Ecto neural progenitor cell (in vitro differentiated cells): ENCODE measurements at regions not wholly inside any gene's neighbourhood (a gene's known extent, or its start where the extent isn't known, plus 50 kb on each side); places are given as distances from the start of the nearest gene placed in this dataset.

Source experiments
- DNase-seq: peaks from one replicate; pipeline ENCODE4 v3.0.0-alpha.2; 2018; ENCODE audit warnings: low spot score

- no peak for DNase-seq
Observed at GRCh38 chrX:69277369-69277990, 112.2 kb upstream of the PJA1 start.

GRCh38 chrX:69268611-69269010 is 103.4 kb upstream of the PJA1 start:
- no peak for DNase-seq

GRCh38 chrX:69264158-69264581 is 98.9 kb upstream of the PJA1 start:
- no peak for DNase-seq

- no peak for DNase-seq
Observed at GRCh38 chrX:69263251-69263820, 98.1 kb upstream of the PJA1 start.

GRCh38 chrX:69262036-69262936 is 97.0 kb upstream of the PJA1 start:
- DNase-seq, result no peak

- no peak for DNase-seq
Observed at GRCh38 chrX:69260169-69260568, 94.9 kb upstream of the PJA1 start.

GRCh38 chrX:69258893-69259292 is 93.6 kb upstream of the PJA1 start:
- no peak for DNase-seq

- DNase-seq, result no peak
Observed at GRCh38 chrX:69257499-69258127, 92.4 kb upstream of the PJA1 start.

- DNase-seq, result no peak
Observed at GRCh38 chrX:69256291-69256565, 91.0 kb upstream of the PJA1 start.

- no peak for DNase-seq
Observed at GRCh38 chrX:69255441-69256290, 90.4 kb upstream of the PJA1 start.

- DNase-seq, result no peak
Observed at GRCh38 chrX:69253821-69254220, 88.6 kb upstream of the PJA1 start.

- no peak for DNase-seq
Observed at GRCh38 chrX:69243276-69243675, 78.0 kb upstream of the PJA1 start.

GRCh38 chrX:69238887-69239231 is 73.6 kb upstream of the PJA1 start:
- no peak for DNase-seq

GRCh38 chrX:69238114-69238886 is 73.0 kb upstream of the PJA1 start:
- DNase-seq, result no peak

- DNase-seq, result no peak
Observed at GRCh38 chrX:69237236-69237635, 72.0 kb upstream of the PJA1 start.

GRCh38 chrX:69236641-69237040 is 71.4 kb upstream of the PJA1 start:
- no peak for DNase-seq

GRCh38 chrX:69234624-69235023 is 69.4 kb upstream of the PJA1 start:
- no peak for DNase-seq

GRCh38 chrX:69232945-69233344 is 67.7 kb upstream of the PJA1 start:
- DNase-seq, result no peak

- no peak for DNase-seq
Observed at GRCh38 chrX:69231903-69232302, 66.7 kb upstream of the PJA1 start.

- no peak for DNase-seq
Observed at GRCh38 chrX:69229436-69229835, 64.2 kb upstream of the PJA1 start.

GRCh38 chrX:69228732-69229131 is 63.5 kb upstream of the PJA1 start:
- no peak for DNase-seq
